ENCODE measurements at regions not wholly inside any gene's neighbourhood (a gene's known extent, or its start where the extent isn't known, plus 50 kb on each side); places are given as distances from the start of the nearest gene placed in this dataset.

DNA sequence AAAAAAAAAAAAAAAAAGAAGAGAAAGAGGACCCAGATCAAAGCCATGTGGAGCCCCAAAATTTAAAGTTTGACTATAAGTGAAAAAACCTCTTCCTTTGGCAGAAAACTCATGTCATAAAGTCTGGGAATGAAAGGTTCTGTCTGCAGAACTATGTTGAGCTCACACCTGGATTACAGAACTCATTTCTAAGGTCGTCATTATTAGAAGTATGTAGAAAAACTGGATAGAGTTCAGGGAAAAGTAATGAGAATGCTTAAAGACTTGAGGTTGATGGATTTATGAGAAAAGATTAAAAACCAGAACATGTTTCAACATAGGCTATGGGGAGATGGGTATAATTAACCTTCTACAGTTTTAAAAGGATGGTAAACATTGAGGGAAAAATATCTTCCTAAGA is 90.7 kb upstream of the COL11A1 start:
- no peak for DNase-seq (ENCODE audit: low read depth, low spot score)
- TF ChIP-seq, protein P1, sequence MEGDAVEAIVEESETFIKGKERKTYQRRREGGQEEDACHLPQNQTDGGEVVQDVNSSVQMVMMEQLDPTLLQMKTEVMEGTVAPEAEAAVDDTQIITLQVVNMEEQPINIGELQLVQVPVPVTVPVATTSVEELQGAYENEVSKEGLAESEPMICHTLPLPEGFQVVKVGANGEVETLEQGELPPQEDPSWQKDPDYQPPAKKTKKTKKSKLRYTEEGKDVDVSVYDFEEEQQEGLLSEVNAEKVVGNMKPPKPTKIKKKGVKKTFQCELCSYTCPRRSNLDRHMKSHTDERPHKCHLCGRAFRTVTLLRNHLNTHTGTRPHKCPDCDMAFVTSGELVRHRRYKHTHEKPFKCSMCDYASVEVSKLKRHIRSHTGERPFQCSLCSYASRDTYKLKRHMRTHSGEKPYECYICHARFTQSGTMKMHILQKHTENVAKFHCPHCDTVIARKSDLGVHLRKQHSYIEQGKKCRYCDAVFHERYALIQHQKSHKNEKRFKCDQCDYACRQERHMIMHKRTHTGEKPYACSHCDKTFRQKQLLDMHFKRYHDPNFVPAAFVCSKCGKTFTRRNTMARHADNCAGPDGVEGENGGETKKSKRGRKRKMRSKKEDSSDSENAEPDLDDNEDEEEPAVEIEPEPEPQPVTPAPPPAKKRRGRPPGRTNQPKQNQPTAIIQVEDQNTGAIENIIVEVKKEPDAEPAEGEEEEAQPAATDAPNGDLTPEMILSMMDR (IDR thresholded peaks at IDR 0.05; ENCODE audit: low read depth, low read length) = no peak
- H3K4me3 ChIP-seq (ENCODE audit: low read depth, low read length) = no peak overlapping the region
- CTCF ChIA-PET = no interaction called here
- POLR2A ChIA-PET = no interaction called here
- no peaks in the 10 kb centered on the region for H3K9me3 ChIP-seq (ENCODE audit: control insufficient read depth, insufficient read depth, low read length)
- H3K27me3 ChIP-seq (ENCODE audit: control insufficient read depth, insufficient read depth, low read length) = no peaks in the 10 kb centered on the region
- no peak overlapping the region for H3K27ac ChIP-seq (ENCODE audit: low read depth, low read length)

DNA sequence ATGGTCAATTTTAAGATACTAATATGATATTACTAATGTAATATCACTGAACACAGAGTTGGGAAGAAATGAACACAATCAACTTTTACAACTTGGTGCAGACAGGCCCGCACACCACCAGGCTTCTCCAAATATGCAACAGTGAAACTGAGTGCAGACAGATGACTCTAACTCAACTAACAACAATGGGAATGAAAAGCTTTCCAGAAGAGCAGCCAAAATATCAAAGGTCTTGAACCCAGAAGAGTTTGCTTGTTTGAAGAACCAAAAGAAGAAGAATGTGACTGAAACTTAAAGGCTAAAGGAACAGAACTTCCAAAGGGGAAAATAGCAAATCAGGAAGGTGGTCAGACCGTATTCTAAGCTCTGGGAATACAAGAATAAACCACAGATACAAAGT is 89.8 kb upstream of the COL11A1 start:
- TF ChIP-seq, protein P1 (IDR thresholded peaks at IDR 0.05; ENCODE audit: low read depth, low read length) = no peak
- Histone ChIP-seq H3K27me3 (ENCODE audit: control insufficient read depth, insufficient read depth, low read length) (no peaks in the 10 kb centered on the region), H3K27ac (ENCODE audit: low read depth, low read length) (no peak overlapping the region), H3K4me3 (ENCODE audit: low read depth, low read length) (no peak overlapping the region), H3K9me3 (ENCODE audit: control insufficient read depth, insufficient read depth, low read length) (no peaks in the 10 kb centered on the region)
- ChIA-PET CTCF (interaction anchor here (0.6 kb wide), 1 partner anchor 46 kb away, joined by 3 read pairs; no protein-coding TSS in a partner anchor), POLR2A (no interaction called here)
- no peak for DNase-seq (ENCODE audit: low read depth, low spot score)

DNA sequence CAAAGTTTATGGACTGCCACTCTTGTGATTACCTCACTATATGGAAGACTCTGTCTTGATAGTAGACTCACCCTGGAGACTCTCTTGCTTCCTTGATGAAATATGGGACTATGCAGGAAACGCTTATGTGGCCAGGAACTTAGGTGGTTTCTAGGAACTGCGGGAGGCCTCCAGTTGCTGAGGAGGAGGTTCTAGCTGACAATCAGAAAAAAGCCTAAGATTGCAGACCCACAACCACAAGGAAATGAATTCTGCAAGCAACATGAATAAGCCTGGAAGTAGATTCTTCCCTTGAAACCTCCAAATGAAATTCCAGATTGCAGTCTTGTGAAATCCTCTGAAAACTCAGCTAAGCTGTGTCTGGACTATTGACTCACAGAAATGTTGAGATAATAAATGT is 88.9 kb upstream of the COL11A1 start:
- no peak for DNase-seq (ENCODE audit: low read depth, low spot score)
- TF ChIP-seq, protein P1 (IDR thresholded peaks at IDR 0.05; ENCODE audit: low read depth, low read length) = no peak
- Histone ChIP-seq H3K27me3 (ENCODE audit: control insufficient read depth, insufficient read depth, low read length) (no peaks in the 10 kb centered on the region), H3K9me3 (ENCODE audit: control insufficient read depth, insufficient read depth, low read length) (no peaks in the 10 kb centered on the region), H3K27ac (ENCODE audit: low read depth, low read length) (no peak overlapping the region), H3K4me3 (ENCODE audit: low read depth, low read length) (no peak overlapping the region)
- POLR2A ChIA-PET = no interaction called here
- CTCF ChIA-PET = interaction anchor here (1.0 kb wide), 1 partner anchor 11 kb away, joined by 3 read pairs; no protein-coding TSS in a partner anchor

DNA sequence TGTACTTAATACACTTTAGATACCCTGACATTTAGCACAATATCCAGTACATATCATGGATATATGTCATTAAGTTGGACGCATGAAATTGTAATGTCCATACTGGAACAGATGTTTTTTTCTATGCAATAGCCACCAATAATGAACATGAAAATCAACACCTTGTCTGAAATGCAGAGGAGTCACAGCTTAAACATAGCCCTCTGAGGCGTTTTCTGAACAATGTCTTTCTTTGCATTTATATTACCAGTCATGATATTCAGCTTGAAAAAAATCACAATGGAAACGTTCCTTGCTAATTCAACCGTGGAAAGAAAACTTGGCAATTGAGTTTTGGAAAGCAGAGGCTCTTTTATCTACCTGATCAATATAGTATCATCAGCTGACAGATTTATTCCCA is 86.7 kb upstream of the COL11A1 start:
- POLR2A ChIA-PET = no interaction called here
- TF ChIP-seq, protein P1 (IDR thresholded peaks at IDR 0.05; ENCODE audit: low read depth, low read length) = no peak
- H3K9me3 ChIP-seq (ENCODE audit: control insufficient read depth, insufficient read depth, low read length) = no peaks in the 10 kb centered on the region
- no peaks in the 10 kb centered on the region for H3K27me3 ChIP-seq (ENCODE audit: control insufficient read depth, insufficient read depth, low read length)
- no peak overlapping the region for H3K4me3 ChIP-seq (ENCODE audit: low read depth, low read length)
- DNase-seq (ENCODE audit: low read depth, low spot score) = no peak
- H3K27ac ChIP-seq (ENCODE audit: low read depth, low read length) = no peak overlapping the region
- CTCF ChIA-PET = no interaction called here

- no peak for DNase-seq (ENCODE audit: low read depth, low spot score)
- Histone ChIP-seq H3K9me3 (ENCODE audit: control insufficient read depth, insufficient read depth, low read length) (no peaks in the 10 kb centered on the region), H3K27me3 (ENCODE audit: control insufficient read depth, insufficient read depth, low read length) (no peaks in the 10 kb centered on the region), H3K4me3 (ENCODE audit: low read depth, low read length) (no peak overlapping the region), H3K27ac (ENCODE audit: low read depth, low read length) (no peak overlapping the region)
- ChIA-PET CTCF (interaction anchor here (1.0 kb wide), 1 partner anchor 87 kb away, joined by 3 read pairs; no protein-coding TSS in a partner anchor), POLR2A (no interaction called here)
- TF ChIP-seq, protein P1 (IDR thresholded peaks at IDR 0.05; ENCODE audit: low read depth, low read length) = no peak
These were observed 85.7 kb upstream of the COL11A1 start for GRCh38 chr1:103194060-103194459.

All from AG04450 (cell line).